ENCODE measurements at regions not wholly inside any gene's neighbourhood (a gene's known extent, or its start where the extent isn't known, plus 50 kb on each side); places are given as distances from the start of the nearest gene placed in this dataset.

DNA sequence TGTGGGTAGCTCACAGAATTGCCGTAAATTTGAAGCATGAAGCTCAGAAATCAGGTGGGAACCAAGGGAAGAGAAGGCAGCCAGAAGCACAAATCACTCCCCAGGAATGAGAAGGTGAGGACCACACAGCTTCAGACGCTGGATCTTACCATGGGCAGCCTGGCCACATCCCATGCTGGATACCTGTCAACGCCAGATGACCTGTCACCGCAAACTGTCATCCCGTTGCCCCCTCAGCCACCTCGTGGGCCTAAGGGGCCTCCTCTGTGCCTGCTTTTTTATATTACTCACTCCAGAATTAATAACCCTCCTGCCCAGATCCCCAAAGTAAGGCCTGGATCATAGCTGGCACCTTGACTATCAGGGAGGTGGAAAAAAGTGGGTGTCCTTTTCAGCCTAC lies 82.3 kb upstream of the KCNK12 start:
- H3K4me3 ChIP-seq, result no peak overlapping the region
- TF ChIP-seq, protein P1, sequence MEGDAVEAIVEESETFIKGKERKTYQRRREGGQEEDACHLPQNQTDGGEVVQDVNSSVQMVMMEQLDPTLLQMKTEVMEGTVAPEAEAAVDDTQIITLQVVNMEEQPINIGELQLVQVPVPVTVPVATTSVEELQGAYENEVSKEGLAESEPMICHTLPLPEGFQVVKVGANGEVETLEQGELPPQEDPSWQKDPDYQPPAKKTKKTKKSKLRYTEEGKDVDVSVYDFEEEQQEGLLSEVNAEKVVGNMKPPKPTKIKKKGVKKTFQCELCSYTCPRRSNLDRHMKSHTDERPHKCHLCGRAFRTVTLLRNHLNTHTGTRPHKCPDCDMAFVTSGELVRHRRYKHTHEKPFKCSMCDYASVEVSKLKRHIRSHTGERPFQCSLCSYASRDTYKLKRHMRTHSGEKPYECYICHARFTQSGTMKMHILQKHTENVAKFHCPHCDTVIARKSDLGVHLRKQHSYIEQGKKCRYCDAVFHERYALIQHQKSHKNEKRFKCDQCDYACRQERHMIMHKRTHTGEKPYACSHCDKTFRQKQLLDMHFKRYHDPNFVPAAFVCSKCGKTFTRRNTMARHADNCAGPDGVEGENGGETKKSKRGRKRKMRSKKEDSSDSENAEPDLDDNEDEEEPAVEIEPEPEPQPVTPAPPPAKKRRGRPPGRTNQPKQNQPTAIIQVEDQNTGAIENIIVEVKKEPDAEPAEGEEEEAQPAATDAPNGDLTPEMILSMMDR (IDR thresholded peaks at IDR 0.05), result no peak
- no peak overlapping the region for H3K27ac ChIP-seq
- DNase-seq (no peak), ATAC-seq (no peak)
- no peaks in the 10 kb centered on the region for H3K27me3 ChIP-seq (ENCODE audit: low read depth)
- H3K4me1 ChIP-seq, result no peaks in the 10 kb centered on the region
- no peaks in the 10 kb centered on the region for H3K9me3 ChIP-seq
- no peaks in the 10 kb centered on the region for H3K36me3 ChIP-seq
- intact Hi-C loops (cut with DNase I), result no loop called here

DNA sequence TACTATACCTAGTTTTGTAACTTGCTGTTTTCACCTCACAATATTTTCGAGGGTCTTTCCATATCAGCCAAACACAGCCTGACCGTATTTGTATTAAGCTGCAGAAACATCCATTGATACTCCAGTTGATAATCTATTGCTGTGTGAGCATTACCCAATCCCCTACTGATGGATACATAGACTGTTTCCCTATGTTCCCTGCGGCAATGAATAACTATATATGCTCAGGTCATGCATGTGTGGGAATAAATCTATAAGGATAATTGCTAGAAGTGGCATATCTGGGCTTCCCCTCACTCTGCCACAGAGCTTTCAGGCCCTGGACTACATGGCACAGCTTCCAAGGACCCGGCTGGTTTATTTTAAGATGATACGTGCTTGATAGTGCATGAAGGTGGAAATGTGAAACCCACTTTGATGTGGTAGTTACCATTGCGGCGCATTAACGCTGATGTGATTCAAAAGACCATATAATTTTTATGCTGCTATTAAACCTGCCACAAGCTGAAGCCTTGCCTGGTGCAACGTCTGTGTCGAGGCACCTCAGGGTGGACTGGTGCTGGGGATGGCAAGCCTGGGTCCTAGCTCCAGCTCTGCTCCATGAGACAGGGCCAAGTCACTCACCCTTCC lies 81.4 kb upstream of the KCNK12 start:
- Histone ChIP-seq H3K27ac (no peak overlapping the region), H3K4me1 (no peaks in the 10 kb centered on the region), H3K36me3 (no peaks in the 10 kb centered on the region), H3K4me3 (no peak overlapping the region), H3K27me3 (ENCODE audit: low read depth) (no peaks in the 10 kb centered on the region), H3K9me3 (no peaks in the 10 kb centered on the region)
- no peak for DNase-seq
- ATAC-seq, result no peak
- TF ChIP-seq, protein P1 (IDR thresholded peaks at IDR 0.05), result no peak
- intact Hi-C loops (cut with DNase I), result no loop called here

DNA sequence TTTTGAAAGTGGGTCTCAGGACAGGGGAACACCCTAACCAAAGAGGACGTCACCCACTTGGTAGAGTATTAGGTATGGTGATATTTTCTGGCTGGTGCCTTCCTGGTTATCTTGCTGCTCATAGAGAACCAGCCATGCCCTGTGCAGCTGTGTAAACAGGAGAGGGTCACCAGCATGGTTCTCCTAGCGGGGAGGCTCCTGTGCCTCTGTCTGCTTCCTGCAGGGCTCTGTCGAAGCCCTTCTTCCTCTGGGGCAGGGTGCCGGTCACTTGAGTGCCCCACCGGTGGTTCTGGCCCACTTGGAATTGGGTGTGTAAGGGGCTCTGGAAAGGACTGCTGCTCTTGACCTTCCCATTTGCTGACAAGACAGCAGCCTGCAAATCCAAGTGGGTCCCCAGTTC lies 80.5 kb upstream of the KCNK12 start:
- ATAC-seq, result no peak
- Histone ChIP-seq H3K4me3 (no peak overlapping the region), H3K27me3 (ENCODE audit: low read depth) (no peaks in the 10 kb centered on the region), H3K27ac (no peak overlapping the region), H3K36me3 (no peaks in the 10 kb centered on the region), H3K9me3 (no peaks in the 10 kb centered on the region), H3K4me1 (no peaks in the 10 kb centered on the region)
- TF ChIP-seq, protein P1 (IDR thresholded peaks at IDR 0.05), result no peak
- DNase-seq, result no peak
- intact Hi-C loops (cut with DNase I), result no loop called here

DNA sequence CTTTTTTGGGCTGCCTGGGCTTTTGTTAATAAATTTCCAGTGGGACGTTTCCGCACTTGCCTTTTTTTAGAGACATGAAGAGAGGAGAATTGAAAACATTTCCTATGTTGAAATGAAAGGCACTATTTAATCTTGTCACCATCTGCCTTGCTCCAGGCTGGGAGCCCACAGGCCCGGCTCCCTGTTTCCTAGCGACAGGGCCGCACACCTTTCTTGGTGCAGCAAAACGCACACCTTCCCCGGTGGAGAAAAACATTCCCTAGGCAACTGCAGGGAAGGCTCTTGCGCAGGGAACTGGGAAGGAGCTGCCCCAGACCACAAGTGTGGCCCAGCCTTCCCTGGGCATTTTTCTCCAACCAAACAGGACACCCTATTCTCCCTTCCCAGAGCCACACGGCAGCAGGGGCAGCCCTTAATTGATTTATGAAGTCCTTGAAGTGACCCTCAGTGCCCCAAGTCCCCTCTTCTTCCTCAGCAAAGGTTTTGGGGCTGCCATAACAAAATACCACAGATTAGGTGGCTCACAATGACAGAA lies 79.3 kb upstream of the KCNK12 start:
- TF ChIP-seq, protein P1 (IDR thresholded peaks at IDR 0.05), result no peak
- H3K27me3 ChIP-seq (ENCODE audit: low read depth), result no peaks in the 10 kb centered on the region
- H3K27ac ChIP-seq, result no peak overlapping the region
- no peaks in the 10 kb centered on the region for H3K4me1 ChIP-seq
- no peak overlapping the region for H3K4me3 ChIP-seq
- intact Hi-C loops (cut with DNase I), result no loop called here
- DNase-seq (no peak), ATAC-seq (no peak)
- no peaks in the 10 kb centered on the region for H3K9me3 ChIP-seq
- H3K36me3 ChIP-seq, result no peaks in the 10 kb centered on the region

DNA sequence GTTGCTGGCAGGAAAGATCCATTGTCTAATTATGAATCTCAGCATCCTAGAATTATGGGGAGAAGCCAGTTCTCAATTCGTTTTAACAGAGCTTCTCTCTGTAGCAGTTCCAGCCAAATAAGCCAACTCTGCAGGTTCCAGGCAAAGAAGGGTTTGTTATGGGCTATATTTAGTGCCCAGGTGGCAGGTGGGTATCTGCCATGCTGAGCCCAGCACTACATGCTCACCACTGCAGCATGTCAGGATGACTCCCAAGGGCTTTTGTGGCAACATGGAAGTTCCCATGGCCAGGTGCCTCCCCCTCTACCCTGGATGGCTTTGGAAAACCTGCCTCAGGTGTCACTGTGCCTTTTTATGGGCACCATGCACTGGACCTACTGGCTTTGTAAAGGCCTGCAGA lies 74.5 kb upstream of the KCNK12 start:
- ATAC-seq (no peak), DNase-seq (no peak)
- TF ChIP-seq, protein P1 (IDR thresholded peaks at IDR 0.05), result no peak
- intact Hi-C loops (cut with DNase I), result no loop called here
- Histone ChIP-seq H3K9me3 (no peaks in the 10 kb centered on the region), H3K36me3 (no peaks in the 10 kb centered on the region), H3K27ac (no peak overlapping the region), H3K27me3 (ENCODE audit: low read depth) (no peaks in the 10 kb centered on the region), H3K4me1 (no peaks in the 10 kb centered on the region), H3K4me3 (no peak overlapping the region)

All from lower lobe of right lung (tissue), 2 donors.